Transverse colon (tissue), 4 donors: ENCODE measurements at regions not wholly inside any gene's neighbourhood (a gene's known extent, or its start where the extent isn't known, plus 50 kb on each side); places are given as distances from the start of the nearest gene placed in this dataset.

Experiments used
- DNase-seq: peaks from one replicate; pipeline ENCODE4 v3.0.0-alpha.2; 2019
- H3K27ac ChIP-seq, 4 donors: fragments of 200-600 bp; sonication (generic); 2 replicates each; pipeline ENCODE4 v1.5.1; 2016 to 2018; ENCODE audit warnings: inconsistent platforms in 4 of 4
- H3K27me3 ChIP-seq: fragments of 200-600 bp; sonication (generic); 2 replicates; pipeline ENCODE4 v1.5.1; 2017; ENCODE audit warnings: inconsistent platforms
- H3K36me3 ChIP-seq, 4 donors: fragments of 200-600 bp; sonication (generic); 2 replicates each; pipeline ENCODE4 v1.5.1; 2017 to 2019; ENCODE audit warnings: inconsistent platforms in 4 of 4
- H3K4me1 ChIP-seq, 4 donors: fragments of 200-600 bp; sonication (generic); 2 replicates each; pipeline ENCODE4 v1.5.1; 2017 to 2020; ENCODE audit warnings: inconsistent platforms in 4 of 4
- H3K4me3 ChIP-seq, 4 donors: fragments of 200-600 bp; sonication (generic); 1 replicate in 1 of 4; 2 replicates in 3 of 4; pipeline versions ENCODE4 v1.5.1 to v1.6.1; 2017 to 2019; ENCODE audit warnings: inconsistent platforms in 4 of 4
- H3K9me3 ChIP-seq, 2 donors: fragments of 200-600 bp; sonication (generic); 2 replicates each; pipeline ENCODE4 v1.5.1; 2017 to 2019; ENCODE audit warnings: inconsistent platforms in 2 of 2
- EP300 ChIP-seq: sonication (generic); formaldehyde crosslinking; IDR thresholded peaks from one replicate; pipeline ENCODE4 v1.6.1; 2017; ENCODE audit warnings: antibody characterized with exemption, low read depth
- POLR2A ChIP-seq: fragments of 450-650 bp; IDR thresholded peaks from one replicate; pipeline ENCODE4 v1.6.1; 2016; ENCODE audit warnings: antibody characterized with exemption, mild to moderate bottlenecking, moderate library complexity
- POLR2AphosphoS5 ChIP-seq, 3 donors: sonication (generic); formaldehyde crosslinking; IDR thresholded peaks; one replicate each; pipeline ENCODE4 v1.6.1; 2016; ENCODE audit warnings: antibody characterized with exemption in 3 of 3
- WGBS, 2 donors: methylation state at CpG; one replicate each; pipeline ENCODE4 v1.1.5; 2018; ENCODE audit warnings: low coverage in 1 of 2; 5-methylcytosine and 5-hydroxymethylcytosine counted together
- in situ Hi-C, 4 donors: fragments of 200-750 bp; cut with MboI; loops; one replicate each; pipeline versions ENCODE4 v1.15.0 to v1.15.1; 2017; ENCODE audit warnings: low sequenced_read_pairs in 3 of 4, low pct_ligation_motif_present in 1 of 4, low pct_unique_long_range_greater_than_20kb in 1 of 4
- intact Hi-C: fragments of 100-400 bp; cut with DNase I; formaldehyde crosslinking; loops from one replicate; pipeline ENCODE4 v1.15.1; 2023; ENCODE audit warnings: low total_unique reads
- TF ChIP-seq, protein P1 (sequence below), 5 experiments: fragments of 200-600 bp in 3 of 5; fragments of 450-650 bp in 2 of 5; sonication (generic) in 3 of 5; IDR thresholded peaks; 1 replicate in 2 of 5; 2 replicates in 3 of 5; pipeline ENCODE4 v1.5.1; 2016 to 2017; ENCODE audit warnings: antibody characterized with exemption in 5 of 5, inconsistent platforms in 3 of 5, mild to moderate bottlenecking in 2 of 5, moderate library complexity in 1 of 5

DNA sequence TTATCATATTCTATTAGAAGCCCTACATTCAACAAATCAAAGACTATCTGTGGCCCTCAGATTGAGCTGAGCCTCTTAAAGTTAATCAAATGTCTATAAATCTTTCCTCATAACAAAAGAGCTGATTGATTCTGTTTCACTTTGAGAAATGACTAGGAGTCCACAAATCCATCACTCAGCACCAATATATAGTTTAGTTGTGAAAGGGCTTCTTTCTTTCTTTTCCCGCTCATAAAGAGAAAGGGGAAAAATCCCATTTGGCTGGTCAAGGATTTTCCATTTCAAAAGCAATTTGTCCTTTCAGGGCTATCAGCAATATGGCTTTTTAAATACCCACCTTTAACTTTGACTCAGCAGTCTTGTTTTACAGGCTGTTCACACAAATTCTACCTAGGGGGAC, 408.5 kb upstream of the PCDH20 start:
- in situ Hi-C loops (no loop called here), intact Hi-C loops (no loop called here)
- Histone ChIP-seq H3K4me3 (no peak overlapping the region), H3K27me3 (no peaks in the 10 kb centered on the region), H3K36me3 (no peaks in the 10 kb centered on the region), H3K4me1 (no peaks in the 10 kb centered on the region), H3K27ac (no peak overlapping the region), H3K9me3 (peaks cover 0 to 5% of the 10 kb centered on the region in 2 donors)
- no peak for TF ChIP-seq EP300
- TF ChIP-seq, protein P1, sequence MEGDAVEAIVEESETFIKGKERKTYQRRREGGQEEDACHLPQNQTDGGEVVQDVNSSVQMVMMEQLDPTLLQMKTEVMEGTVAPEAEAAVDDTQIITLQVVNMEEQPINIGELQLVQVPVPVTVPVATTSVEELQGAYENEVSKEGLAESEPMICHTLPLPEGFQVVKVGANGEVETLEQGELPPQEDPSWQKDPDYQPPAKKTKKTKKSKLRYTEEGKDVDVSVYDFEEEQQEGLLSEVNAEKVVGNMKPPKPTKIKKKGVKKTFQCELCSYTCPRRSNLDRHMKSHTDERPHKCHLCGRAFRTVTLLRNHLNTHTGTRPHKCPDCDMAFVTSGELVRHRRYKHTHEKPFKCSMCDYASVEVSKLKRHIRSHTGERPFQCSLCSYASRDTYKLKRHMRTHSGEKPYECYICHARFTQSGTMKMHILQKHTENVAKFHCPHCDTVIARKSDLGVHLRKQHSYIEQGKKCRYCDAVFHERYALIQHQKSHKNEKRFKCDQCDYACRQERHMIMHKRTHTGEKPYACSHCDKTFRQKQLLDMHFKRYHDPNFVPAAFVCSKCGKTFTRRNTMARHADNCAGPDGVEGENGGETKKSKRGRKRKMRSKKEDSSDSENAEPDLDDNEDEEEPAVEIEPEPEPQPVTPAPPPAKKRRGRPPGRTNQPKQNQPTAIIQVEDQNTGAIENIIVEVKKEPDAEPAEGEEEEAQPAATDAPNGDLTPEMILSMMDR (IDR thresholded peaks at IDR 0.05) = no peak
- no peak for TF ChIP-seq POLR2AphosphoS5 (IDR thresholded peaks at IDR 0.05)
- DNase-seq = no peak
- 80% methylated on average over 1 of the region's 1 CpG for WGBS, 2 donors

DNA sequence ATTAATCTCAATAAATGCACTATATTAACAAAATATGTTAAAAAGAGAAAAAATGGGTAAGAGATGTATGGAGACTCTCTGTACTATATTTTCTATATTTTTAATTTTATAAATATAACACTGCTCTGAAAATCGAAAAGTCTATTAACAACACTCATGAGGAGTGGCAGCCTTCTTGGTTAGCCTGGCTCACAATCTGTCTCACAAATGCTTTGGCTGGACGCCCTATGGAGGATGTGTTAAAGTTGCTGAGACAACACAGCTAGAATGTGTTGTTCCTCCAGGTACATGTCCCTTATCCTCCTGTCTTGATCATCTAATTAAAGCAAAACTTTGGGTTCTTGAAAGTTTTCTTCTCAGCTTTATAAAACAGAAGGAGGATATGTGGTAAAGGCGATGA, 396.6 kb upstream of the PCDH20 start:
- Histone ChIP-seq H3K4me3 (no peak overlapping the region), H3K27ac (no peak overlapping the region)
- intact Hi-C loops = no loop called here

DNA sequence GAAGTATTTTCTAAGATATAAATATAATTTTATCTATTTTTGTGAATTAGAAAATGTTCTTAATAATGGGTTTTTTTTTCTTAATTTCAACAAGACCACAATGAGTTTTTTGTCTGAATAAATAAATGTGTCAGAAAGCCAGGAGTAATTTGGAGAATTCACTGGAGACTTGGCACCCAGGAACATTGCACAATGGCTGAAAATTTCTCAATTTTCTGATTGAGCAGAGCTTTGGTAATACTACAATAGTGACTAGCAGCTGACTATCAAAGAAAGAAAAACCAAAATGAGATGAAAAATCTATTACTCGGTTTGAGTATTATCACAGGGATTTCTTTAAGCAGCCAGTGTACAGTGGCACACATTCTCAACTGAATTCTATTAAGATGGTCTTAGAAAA, 394.4 kb upstream of the PCDH20 start:
- no peak for TF ChIP-seq EP300
- TF ChIP-seq POLR2A = no peak
- TF ChIP-seq, protein P1 (IDR thresholded peaks at IDR 0.05) = no peak
- no peak for TF ChIP-seq POLR2AphosphoS5 (IDR thresholded peaks at IDR 0.05)
- no peak for DNase-seq
- Histone ChIP-seq H3K36me3 (no peaks in the 10 kb centered on the region), H3K27ac (no peak overlapping the region), H3K4me1 (no peaks in the 10 kb centered on the region), H3K27me3 (no peaks in the 10 kb centered on the region), H3K4me3 (no peak overlapping the region), H3K9me3 (no peaks in the 10 kb centered on the region)
- intact Hi-C loops (no loop called here), in situ Hi-C loops (no loop called here)
- 58 to 73% methylated on average over 1 of the region's 1 CpG for WGBS, 2 donors

More for the DNA sequence above, 396.6 kb upstream of the PCDH20 start:
- Histone ChIP-seq H3K9me3 (no peaks in the 10 kb centered on the region), H3K4me1 (no peaks in the 10 kb centered on the region), H3K36me3 (no peaks in the 10 kb centered on the region), H3K27me3 (no peaks in the 10 kb centered on the region)
- in situ Hi-C loops = no loop called here
- DNase-seq = no peak
- 62 to 86% methylated on average over 3 of the region's 3 CpGs for WGBS, 2 donors
- TF ChIP-seq POLR2AphosphoS5 (IDR thresholded peaks at IDR 0.05) (no peak), POLR2A (no peak), EP300 (no peak)
- TF ChIP-seq, protein P1 (IDR thresholded peaks at IDR 0.05) = no peak

DNA sequence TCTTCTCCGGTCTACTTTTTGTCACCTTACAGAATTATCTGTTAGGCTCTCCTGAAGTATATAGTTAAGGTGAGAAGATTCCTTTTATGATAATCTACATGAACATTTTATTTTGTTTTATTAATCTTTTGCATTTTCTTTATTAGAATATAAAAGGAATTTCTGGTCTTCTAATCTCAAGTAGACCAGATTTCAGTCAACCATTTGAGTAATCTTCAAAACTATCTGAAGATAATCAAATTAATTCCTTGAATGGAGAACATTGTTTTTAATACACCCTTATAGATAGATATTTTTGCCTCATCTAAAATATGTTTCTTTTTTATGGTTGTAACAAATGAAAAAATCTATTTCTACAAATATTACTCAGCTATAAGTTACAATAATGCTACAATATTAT, 381.7 kb upstream of the PCDH20 start:
- TF ChIP-seq EP300 (no peak), POLR2A (no peak), POLR2AphosphoS5 (IDR thresholded peaks at IDR 0.05) (no peak)
- TF ChIP-seq, protein P1 (IDR thresholded peaks at IDR 0.05) = no peak
- in situ Hi-C loops (no loop called here), intact Hi-C loops (no loop called here)
- Histone ChIP-seq H3K27me3 (no peaks in the 10 kb centered on the region), H3K4me3 (no peak overlapping the region), H3K4me1 (no peaks in the 10 kb centered on the region), H3K9me3 (no peaks in the 10 kb centered on the region), H3K36me3 (no peaks in the 10 kb centered on the region), H3K27ac (no peak overlapping the region)
- WGBS, 2 donors = 94 to 100% methylated on average over 1 of the region's 1 CpG
- DNase-seq = no peak
